Subcutaneous abdominal adipose tissue (tissue), 5 donors: ENCODE measurements at regions not wholly inside any gene's neighbourhood (a gene's known extent, or its start where the extent isn't known, plus 50 kb on each side); places are given as distances from the start of the nearest gene placed in this dataset.

ENCODE experiments used
- H3K27ac ChIP-seq: one replicate; pipeline ENCODE4 v1.7.0; 2013; ENCODE audit warnings: low read depth, mild to moderate bottlenecking, inconsistent platforms, low read length, moderate library complexity
- H3K27me3 ChIP-seq, 5 donors: one replicate each; pipeline ENCODE4 v1.7.0; 2013; ENCODE audit warnings: low read length in 5 of 5, inconsistent platforms in 1 of 5; ENCODE audit not compliant: control insufficient read depth in 5 of 5, insufficient read depth in 4 of 5
- H3K36me3 ChIP-seq, 5 donors: one replicate each; pipeline ENCODE4 v1.7.0; 2013; ENCODE audit warnings: low read length in 5 of 5; ENCODE audit not compliant: control insufficient read depth in 5 of 5, insufficient read depth in 5 of 5
- H3K4me1 ChIP-seq, 5 donors: one replicate each; pipeline ENCODE4 v1.7.0; 2013; ENCODE audit warnings: low read length in 5 of 5, mild to moderate bottlenecking in 3 of 5, moderate library complexity in 1 of 5; ENCODE audit not compliant: control insufficient read depth in 5 of 5, insufficient read depth in 5 of 5
- H3K4me3 ChIP-seq, 5 donors: one replicate each; pipeline ENCODE4 v1.7.0; 2013; ENCODE audit warnings: low read length in 5 of 5, low read depth in 1 of 5
- H3K9ac ChIP-seq, 5 donors: one replicate each; pipeline ENCODE4 v1.7.0; 2013; ENCODE audit warnings: low read length in 5 of 5, mild to moderate bottlenecking in 4 of 5, moderate library complexity in 3 of 5
- H3K9me3 ChIP-seq, 5 donors: one replicate each; pipeline ENCODE4 v1.7.0; 2013; ENCODE audit warnings: low read length in 5 of 5; ENCODE audit not compliant: control insufficient read depth in 5 of 5
- donor health status: healthy.
- donor health status: healthy.
- donor health status: healthy.
- donor health status: healthy.
- donor health status: healthy.

DNA sequence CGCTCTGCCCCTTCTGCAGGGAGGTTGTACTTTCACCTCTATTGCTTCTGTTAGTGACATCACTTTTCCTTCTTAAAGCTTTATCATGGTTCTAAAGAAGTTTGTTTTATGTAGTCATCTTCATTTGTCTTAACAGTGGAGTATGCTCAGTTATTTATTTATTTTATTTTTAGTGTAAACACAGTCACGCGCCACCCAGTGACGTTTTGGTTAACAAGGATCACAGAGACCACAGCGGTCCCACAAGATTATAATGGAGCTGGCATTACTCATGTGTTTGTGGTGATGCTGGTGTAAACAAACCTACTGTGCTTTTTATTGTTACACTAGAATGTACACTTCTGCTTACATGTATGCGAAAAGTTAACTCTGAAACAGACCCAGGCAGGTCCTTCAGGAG lies 89.9 kb downstream of the SOX11 start:
- no peak overlapping the region for H3K27ac ChIP-seq
- no peak overlapping the region for H3K9ac ChIP-seq
- H3K27me3 ChIP-seq: no peaks in the 10 kb centered on the region
- no peak overlapping the region for H3K4me3 ChIP-seq
- peaks cover 0 to 6% (median 3%) of the 10 kb centered on the region in 5 donors for H3K4me1 ChIP-seq
- no peaks in the 10 kb centered on the region for H3K36me3 ChIP-seq
- H3K9me3 ChIP-seq: peaks cover 0 to 6% (median 0%) of the 10 kb centered on the region in 5 donors

DNA sequence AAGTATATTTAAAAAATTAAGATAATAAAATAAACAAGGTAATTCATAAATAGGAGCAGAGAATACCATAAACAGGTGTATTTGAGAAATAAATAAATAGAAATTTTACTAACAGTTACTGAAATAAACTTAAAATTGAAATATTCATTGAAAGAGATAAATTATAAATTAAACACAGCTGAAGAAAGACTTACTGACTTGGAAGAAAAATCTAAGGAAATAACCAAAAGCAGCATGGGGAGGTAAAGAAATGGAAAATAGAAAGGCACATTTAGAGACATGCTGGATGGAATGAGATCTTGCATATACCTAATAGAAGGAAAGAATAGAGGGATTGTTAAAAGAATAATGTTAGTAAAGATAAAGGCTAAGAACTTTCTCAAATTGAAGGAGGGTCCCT lies 96.3 kb downstream of the SOX11 start:
- no peaks in the 10 kb centered on the region for H3K27me3 ChIP-seq
- H3K27ac ChIP-seq: no peak overlapping the region
- no peak overlapping the region for H3K9ac ChIP-seq
- no peaks in the 10 kb centered on the region for H3K36me3 ChIP-seq
- H3K4me1 ChIP-seq: peaks cover 0 to 6% (median 3%) of the 10 kb centered on the region in 5 donors
- no peak overlapping the region for H3K4me3 ChIP-seq
- H3K9me3 ChIP-seq: peaks cover 0 to 22% (median 13%) of the 10 kb centered on the region in 5 donors

DNA sequence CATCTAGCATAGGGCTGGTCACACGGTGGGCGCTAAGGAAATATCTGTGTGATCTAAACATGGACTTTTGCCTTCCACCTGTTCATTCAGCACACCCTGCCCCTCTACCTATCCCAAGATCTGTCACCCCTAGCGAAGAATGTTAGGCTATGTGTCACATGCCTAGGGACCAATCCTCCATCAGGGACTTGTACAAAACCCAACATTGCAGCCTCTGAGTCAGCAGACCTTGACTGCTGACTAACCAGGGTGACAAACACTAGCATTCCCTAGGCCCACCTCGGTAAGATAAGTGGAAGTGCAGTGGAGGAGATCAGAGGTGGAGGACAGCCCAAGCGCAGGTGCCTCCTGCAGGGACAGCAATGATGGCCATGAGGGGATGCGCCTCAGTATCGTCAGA lies 99.2 kb downstream of the SOX11 start:
- H3K36me3 ChIP-seq: no peaks in the 10 kb centered on the region
- H3K4me1 ChIP-seq: no peaks in the 10 kb centered on the region
- H3K9ac ChIP-seq: no peak overlapping the region
- H3K4me3 ChIP-seq: no peak overlapping the region
- H3K9me3 ChIP-seq: peaks cover 0 to 22% (median 13%) of the 10 kb centered on the region in 5 donors
- H3K27me3 ChIP-seq: no peaks in the 10 kb centered on the region
- H3K27ac ChIP-seq: no peak overlapping the region

DNA sequence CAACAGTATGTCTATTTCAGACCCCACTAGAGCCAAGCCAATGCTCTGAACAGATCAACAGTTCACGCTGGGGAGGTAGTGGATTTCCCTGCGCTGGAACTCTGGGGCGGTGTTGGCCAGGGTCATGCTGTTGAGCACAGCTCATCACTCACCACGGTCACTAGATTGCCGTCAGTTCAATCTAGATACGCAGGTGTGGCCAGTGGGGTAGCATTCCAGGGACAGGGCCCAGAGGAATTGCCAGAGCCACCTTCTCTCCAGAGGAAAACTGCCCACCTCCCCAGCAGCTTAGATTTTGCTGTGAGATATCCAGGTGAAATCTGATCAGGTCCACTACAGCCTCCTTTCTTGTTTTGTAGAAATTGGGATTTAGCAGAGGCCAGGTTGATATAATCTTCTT lies 101.8 kb downstream of the SOX11 start:
- H3K4me3 ChIP-seq: no peak overlapping the region
- H3K4me1 ChIP-seq: no peaks in the 10 kb centered on the region
- H3K9me3 ChIP-seq: peaks cover 0 to 9% (median 4%) of the 10 kb centered on the region in 5 donors
- no peak overlapping the region for H3K27ac ChIP-seq
- H3K36me3 ChIP-seq: no peaks in the 10 kb centered on the region
- H3K9ac ChIP-seq: no peak overlapping the region
- no peaks in the 10 kb centered on the region for H3K27me3 ChIP-seq

DNA sequence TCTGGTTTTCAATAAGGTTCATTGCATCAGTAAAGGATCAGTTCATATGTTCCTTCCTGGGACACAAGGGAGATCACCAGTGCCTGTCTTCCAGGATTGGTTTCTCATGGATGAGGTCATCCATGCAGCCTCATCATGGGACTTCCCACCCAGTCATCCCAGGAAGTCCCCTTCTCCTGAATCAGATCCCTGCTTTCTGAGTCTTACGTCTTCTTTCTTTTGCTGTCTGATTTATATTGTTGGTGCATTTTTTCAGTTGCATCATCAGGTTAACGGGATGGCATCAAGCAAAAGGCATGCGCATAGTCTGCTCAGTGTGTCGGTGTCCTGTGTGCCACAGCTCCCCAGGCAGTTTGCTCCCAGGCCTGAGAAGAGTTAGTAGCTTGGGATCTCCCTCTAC lies 105.9 kb downstream of the SOX11 start:
- no peak overlapping the region for H3K9ac ChIP-seq
- peaks cover 0 to 8% (median 3%) of the 10 kb centered on the region in 5 donors for H3K9me3 ChIP-seq
- H3K36me3 ChIP-seq: no peaks in the 10 kb centered on the region
- H3K4me1 ChIP-seq: no peaks in the 10 kb centered on the region
- H3K27ac ChIP-seq: no peak overlapping the region
- no peaks in the 10 kb centered on the region for H3K27me3 ChIP-seq
- H3K4me3 ChIP-seq: no peak overlapping the region

DNA sequence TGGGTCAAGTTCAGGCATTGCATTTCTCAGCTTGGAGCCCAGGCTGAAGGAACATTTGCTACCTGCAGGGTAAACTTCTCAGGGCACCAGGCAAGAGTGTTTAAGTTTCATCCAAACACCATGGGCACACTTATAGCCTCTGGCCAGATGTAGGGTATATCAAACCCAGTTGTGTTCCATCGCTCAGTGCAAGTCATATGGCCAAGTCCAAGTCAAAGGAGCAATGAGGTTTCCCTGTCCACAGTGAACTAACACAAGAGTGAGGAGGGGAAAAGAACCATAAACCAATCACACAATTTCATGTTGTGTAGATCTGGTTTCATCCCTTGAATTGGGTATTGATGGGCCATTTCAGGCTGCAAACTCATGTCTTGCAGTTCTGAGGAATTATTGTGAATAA lies 107.2 kb downstream of the SOX11 start:
- H3K36me3 ChIP-seq: no peaks in the 10 kb centered on the region
- H3K27me3 ChIP-seq: no peaks in the 10 kb centered on the region
- H3K27ac ChIP-seq: no peak overlapping the region
- peaks cover 0 to 8% (median 3%) of the 10 kb centered on the region in 5 donors for H3K9me3 ChIP-seq
- H3K4me1 ChIP-seq: no peaks in the 10 kb centered on the region
- no peak overlapping the region for H3K4me3 ChIP-seq
- no peak overlapping the region for H3K9ac ChIP-seq

DNA sequence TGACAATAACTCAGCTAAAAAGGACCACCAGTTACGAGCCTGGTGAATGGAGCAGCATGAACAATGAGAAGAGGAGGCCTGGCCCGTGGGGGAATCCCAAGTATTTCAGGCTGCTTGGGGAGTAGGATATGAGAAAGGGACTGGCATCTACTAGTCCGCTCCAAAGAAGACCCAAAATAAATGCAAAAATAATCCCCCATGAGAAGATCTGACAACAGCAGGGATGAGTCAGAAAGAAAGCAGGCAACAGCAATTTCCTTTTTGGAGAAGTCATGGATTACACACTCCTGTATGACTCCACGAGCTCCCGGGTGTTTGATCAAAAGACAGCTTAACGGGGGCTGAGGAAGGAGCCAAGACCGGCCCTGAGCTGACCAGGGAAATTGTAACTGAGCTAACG lies 111.4 kb downstream of the SOX11 start:
- Histone ChIP-seq H3K9ac (no peak overlapping the region), H3K4me3 (no peak overlapping the region), H3K4me1 (no peaks in the 10 kb centered on the region), H3K9me3 (peaks cover 0 to 8% (median 3%) of the 10 kb centered on the region in 5 donors), H3K27me3 (no peaks in the 10 kb centered on the region), H3K36me3 (no peaks in the 10 kb centered on the region), H3K27ac (no peak overlapping the region)

DNA sequence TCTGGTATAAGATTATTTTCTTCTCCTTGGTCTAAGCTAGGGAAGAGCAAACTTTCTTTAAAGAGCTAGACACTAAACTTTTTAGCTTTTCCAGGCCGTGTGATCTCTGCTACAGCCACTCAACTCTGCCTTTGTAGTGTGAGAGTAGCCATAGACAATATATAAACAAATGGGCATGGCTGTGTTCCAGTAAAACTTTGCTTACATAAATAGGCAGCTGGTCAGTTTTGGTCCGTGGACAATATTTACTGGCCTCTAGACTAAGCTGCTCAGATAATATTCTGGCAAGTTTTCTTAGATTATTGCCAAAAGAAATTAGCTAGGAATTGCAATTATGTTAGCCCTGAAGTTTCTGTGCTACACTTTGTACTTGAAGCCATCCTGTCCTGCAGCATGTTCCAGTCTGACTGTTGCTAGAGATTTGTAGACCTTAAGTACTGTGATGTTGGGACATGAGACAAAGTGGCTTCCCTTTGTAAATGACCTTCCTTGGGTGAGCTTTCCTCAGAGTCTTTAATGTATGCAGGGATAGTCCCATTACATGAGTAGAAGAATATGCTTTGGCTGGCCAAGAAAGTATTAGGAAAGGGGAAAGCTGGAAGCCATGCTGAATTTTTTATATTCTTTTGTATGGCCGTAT lies 126.9 kb downstream of the SOX11 start:
- H3K27ac ChIP-seq: no peak overlapping the region
- H3K36me3 ChIP-seq: no peaks in the 10 kb centered on the region
- no peaks in the 10 kb centered on the region for H3K9me3 ChIP-seq
- no peak overlapping the region for H3K4me3 ChIP-seq
- H3K27me3 ChIP-seq: no peaks in the 10 kb centered on the region
- peaks cover 0 to 8% (median 0%) of the 10 kb centered on the region in 5 donors for H3K4me1 ChIP-seq
- H3K9ac ChIP-seq: no peak overlapping the region

DNA sequence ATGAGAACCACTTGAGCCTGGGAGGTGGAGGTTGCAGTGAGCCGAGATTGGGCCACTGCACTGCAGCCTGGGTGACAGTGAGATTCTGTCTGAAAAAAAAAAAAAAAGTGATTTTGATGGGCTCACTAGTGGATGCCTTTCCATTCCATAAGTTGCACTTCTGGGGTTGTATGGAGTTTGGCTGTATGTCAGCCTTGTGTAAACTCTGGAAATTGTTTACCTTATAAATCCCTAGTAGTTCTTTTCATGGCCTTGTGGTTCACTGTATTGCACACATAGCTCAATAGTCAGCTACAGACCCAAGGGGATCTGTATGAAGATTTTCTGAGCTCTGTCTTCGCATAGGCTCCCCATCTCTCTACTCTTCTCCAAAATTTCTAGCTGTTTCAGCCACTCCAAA lies 131.9 kb downstream of the SOX11 start:
- Histone ChIP-seq H3K9me3 (peaks cover 0 to 3% (median 0%) of the 10 kb centered on the region in 5 donors), H3K36me3 (no peaks in the 10 kb centered on the region), H3K9ac (no peak overlapping the region), H3K4me1 (peaks cover 0 to 7% (median 0%) of the 10 kb centered on the region in 5 donors), H3K27ac (no peak overlapping the region), H3K27me3 (no peaks in the 10 kb centered on the region), H3K4me3 (no peak overlapping the region)

DNA sequence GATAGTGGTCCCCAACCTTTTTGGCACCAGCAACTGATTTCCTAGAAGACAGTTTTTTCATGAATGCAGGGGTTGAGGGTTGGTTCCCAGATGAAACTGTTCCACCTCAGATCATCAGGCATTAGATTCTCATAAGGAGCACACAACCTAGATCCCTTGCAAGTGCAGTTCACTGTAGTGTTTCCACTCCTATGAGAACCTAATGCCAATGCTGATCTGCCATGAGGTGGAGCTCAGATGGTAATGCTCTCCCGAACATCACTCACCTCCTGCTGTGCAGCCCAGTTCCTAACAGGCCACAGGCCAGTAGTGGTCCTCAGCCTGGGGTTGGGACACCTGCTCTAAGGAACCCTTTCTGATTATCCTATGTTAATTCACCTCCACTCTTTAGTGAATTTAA lies 133.5 kb downstream of the SOX11 start:
- H3K9ac ChIP-seq: no peak overlapping the region

More for the DNA sequence above, 133.5 kb downstream of the SOX11 start:
- Histone ChIP-seq H3K4me1 (peaks cover 0 to 5% (median 0%) of the 10 kb centered on the region in 5 donors), H3K27me3 (no peaks in the 10 kb centered on the region), H3K9me3 (peaks cover 0 to 3% (median 0%) of the 10 kb centered on the region in 5 donors), H3K4me3 (no peak overlapping the region), H3K27ac (no peak overlapping the region), H3K36me3 (no peaks in the 10 kb centered on the region)
